ENCODE measurements at regions not wholly inside any gene's neighbourhood (a gene's known extent, or its start where the extent isn't known, plus 50 kb on each side); places are given as distances from the start of the nearest gene placed in this dataset.

GRCh38 chr6:166221636-166222035, 54.0 kb upstream of the TBXT start:
- TF ChIP-seq CTCF (IDR thresholded peaks at IDR 0.05): no peak
- no peak for TF ChIP-seq POLR2A (IDR thresholded peaks at IDR 0.05; ENCODE audit: low read depth)
